Muscle of back (tissue), 3 donors: ENCODE measurements at regions not wholly inside any gene's neighbourhood (a gene's known extent, or its start where the extent isn't known, plus 50 kb on each side); places are given as distances from the start of the nearest gene placed in this dataset.
A peak's percentile ranks its signal among the peaks of the same experiment; 100 is the strongest.

Experiments
- DNase-seq, 3 donors: peaks; one replicate each; pipeline versions ENCODE4 v3.0.0 to v3.0.0-alpha.2; 2013

- no peak for DNase-seq
Observed at GRCh38 chr11:19336331-19336730, 95.6 kb upstream of the E2F8 start.

GRCh38 chr11:19332476-19332875, 91.7 kb upstream of the E2F8 start:
- DNase-seq: no peak

GRCh38 chr11:19330416-19330815, 89.7 kb upstream of the E2F8 start:
- DNase-seq: no peak

GRCh38 chr11:19329970-19330369, 89.2 kb upstream of the E2F8 start:
- no peak for DNase-seq

- no peak for DNase-seq
Observed at GRCh38 chr11:19328586-19329311, 88.0 kb upstream of the E2F8 start.

- no peak for DNase-seq
Observed at GRCh38 chr11:19327280-19327679, 86.5 kb upstream of the E2F8 start.

- DNase-seq: no peak
Observed at GRCh38 chr11:19326499-19326898, 85.8 kb upstream of the E2F8 start.

GRCh38 chr11:19323502-19323901, 82.8 kb upstream of the E2F8 start:
- DNase-seq: no peak

GRCh38 chr11:19321351-19321750, 80.6 kb upstream of the E2F8 start:
- DNase-seq: no peak

- peak in 2 of 3 donors; percentile 81 to 88 for DNase-seq
Observed at GRCh38 chr11:19320827-19321226, 80.1 kb upstream of the E2F8 start.

GRCh38 chr11:19316434-19316833, 75.7 kb upstream of the E2F8 start:
- peak in 2 of 3 donors; percentile 34 to 59 for DNase-seq

- DNase-seq: no peak
Observed at GRCh38 chr11:19315511-19315910, 74.8 kb upstream of the E2F8 start.

- DNase-seq: no peak
Observed at GRCh38 chr11:19313140-19313539, 72.4 kb upstream of the E2F8 start.

GRCh38 chr11:19311308-19312030, 70.7 kb upstream of the E2F8 start:
- DNase-seq: peak; percentile 33 to 75 (median 59)

GRCh38 chr11:19307498-19307897, 66.8 kb upstream of the E2F8 start:
- no peak for DNase-seq

GRCh38 chr11:19306179-19306944, 65.6 kb upstream of the E2F8 start:
- no peak for DNase-seq

GRCh38 chr11:19301361-19301760, 60.6 kb upstream of the E2F8 start:
- no peak for DNase-seq

- DNase-seq: no peak
Observed at GRCh38 chr11:19294444-19294843, 53.7 kb upstream of the E2F8 start.

GRCh38 chr11:19291064-19291463, 50.3 kb upstream of the E2F8 start:
- no peak for DNase-seq
